Skeletal muscle tissue (tissue), 3 donors: ENCODE measurements at regions not wholly inside any gene's neighbourhood (a gene's known extent, or its start where the extent isn't known, plus 50 kb on each side); places are given as distances from the start of the nearest gene placed in this dataset.
"Not testable (repeated sequence)": the region's sequence is repeated elsewhere in the genome, so short reads cannot be mapped to it uniquely, and the experiment has no call there.

ENCODE experiments used
- H3K27ac ChIP-seq: one replicate; pipeline ENCODE4 v1.7.0; 2013; ENCODE audit warnings: mild to moderate bottlenecking, low read depth, low read length, inconsistent platforms
- H3K27me3 ChIP-seq, 3 donors: one replicate each; pipeline ENCODE4 v1.7.0; 2013; ENCODE audit warnings: low read length in 3 of 3; ENCODE audit not compliant: control insufficient read depth in 3 of 3, insufficient read depth in 3 of 3
- H3K36me3 ChIP-seq, 3 donors: one replicate each; pipeline ENCODE4 v1.7.0; 2013; ENCODE audit warnings: low read length in 3 of 3; ENCODE audit not compliant: control insufficient read depth in 3 of 3, insufficient read depth in 3 of 3
- H3K4me1 ChIP-seq, 3 donors: one replicate each; pipeline ENCODE4 v1.7.0; 2013; ENCODE audit warnings: low read length in 3 of 3, mild to moderate bottlenecking in 3 of 3; ENCODE audit not compliant: control insufficient read depth in 3 of 3, insufficient read depth in 3 of 3
- H3K4me3 ChIP-seq, 3 donors: one replicate each; pipeline ENCODE4 v1.7.0; 2013; ENCODE audit warnings: low read length in 3 of 3
- H3K9ac ChIP-seq, 3 donors: one replicate each; pipeline ENCODE4 v1.7.0; 2013; ENCODE audit warnings: low read length in 3 of 3, mild to moderate bottlenecking in 3 of 3, moderate library complexity in 2 of 3, low read depth in 1 of 3
- H3K9me3 ChIP-seq, 3 donors: one replicate each; pipeline ENCODE4 v1.7.0; 2013; ENCODE audit warnings: low read length in 3 of 3; ENCODE audit not compliant: control insufficient read depth in 3 of 3
- donor health status: Osteomylitis.

DNA sequence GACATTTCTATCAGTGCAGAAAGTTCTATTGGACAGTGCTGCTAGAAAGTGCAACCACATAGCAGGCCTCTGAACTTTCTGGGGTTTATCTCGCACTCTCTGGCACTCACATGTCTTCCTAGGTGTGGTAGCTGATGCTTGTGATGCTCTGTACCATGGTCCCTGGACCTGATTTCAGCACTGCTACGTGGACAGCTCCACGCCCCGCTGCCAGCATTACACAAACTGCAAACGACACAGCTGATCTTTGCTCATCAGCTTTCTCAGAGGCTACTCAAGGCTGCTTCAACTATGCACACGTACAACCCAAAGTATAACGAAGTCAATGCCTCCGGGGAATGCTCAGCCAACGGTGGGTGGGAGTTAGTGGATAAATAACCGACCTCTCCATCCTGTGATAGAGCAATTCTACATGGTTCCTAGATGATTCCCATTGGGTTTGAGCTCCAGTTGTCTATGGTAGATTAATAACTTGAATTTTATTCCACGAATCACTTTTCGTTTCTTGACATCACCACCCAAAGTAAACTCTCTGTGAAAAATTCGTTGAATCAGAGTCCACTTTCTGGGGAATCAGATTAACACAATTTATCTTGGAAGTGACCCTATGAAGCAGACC is 302.5 kb downstream of the ACTR3B start:
- H3K36me3 ChIP-seq = no peaks in the 10 kb centered on the region
- peaks cover 0 to 5% (median 0%) of the 10 kb centered on the region in 3 donors for H3K27me3 ChIP-seq
- H3K9me3 ChIP-seq = no peaks in the 10 kb centered on the region
- no peak overlapping the region for H3K4me3 ChIP-seq
- H3K4me1 ChIP-seq = no peaks in the 10 kb centered on the region
- no peak overlapping the region for H3K9ac ChIP-seq
- H3K27ac ChIP-seq = no peak overlapping the region

DNA sequence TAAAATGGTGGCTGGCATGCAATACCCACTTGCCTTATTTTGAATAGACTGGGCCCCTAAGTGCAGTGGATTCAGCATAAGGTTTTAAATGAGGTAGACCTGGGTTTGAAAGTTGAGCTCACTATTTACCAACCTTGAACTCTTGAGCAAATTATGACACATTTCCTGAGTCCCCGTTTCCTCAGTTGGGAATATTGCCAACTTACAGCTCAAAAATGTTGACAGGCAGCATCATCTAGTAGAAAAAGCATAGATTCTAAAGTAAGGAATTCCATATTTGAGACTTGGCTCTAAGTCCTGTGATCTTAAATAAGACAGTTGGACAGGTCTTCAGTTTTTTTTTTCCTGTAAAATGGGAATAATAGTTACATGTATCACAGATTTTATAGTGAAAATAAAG is 305.5 kb downstream of the ACTR3B start:
- Histone ChIP-seq H3K36me3 (no peaks in the 10 kb centered on the region), H3K4me1 (no peaks in the 10 kb centered on the region), H3K27ac (no peak overlapping the region), H3K27me3 (peaks cover 0 to 2% (median 0%) of the 10 kb centered on the region in 3 donors), H3K9me3 (no peaks in the 10 kb centered on the region), H3K4me3 (no peak overlapping the region), H3K9ac (no peak overlapping the region)

DNA sequence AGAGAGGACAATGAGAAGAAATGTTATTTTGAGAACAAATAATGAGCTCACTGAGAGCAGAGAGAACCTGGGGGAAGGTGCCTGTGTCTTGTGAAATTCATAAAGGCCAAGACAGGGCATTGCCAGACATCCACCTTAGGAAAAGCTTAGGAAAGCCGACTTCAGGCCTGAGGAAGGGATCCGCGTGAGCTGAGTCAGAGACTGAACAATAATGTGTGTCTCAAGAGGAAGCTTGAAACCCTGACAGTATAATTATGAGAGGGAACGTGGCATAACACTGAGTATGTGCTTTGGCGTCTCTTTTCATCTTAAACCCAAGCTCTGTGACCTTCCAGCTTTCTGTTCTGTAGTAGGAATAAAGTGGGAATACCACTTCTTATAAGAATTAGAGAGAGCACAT is 307.2 kb downstream of the ACTR3B start:
- no peaks in the 10 kb centered on the region for H3K4me1 ChIP-seq
- no peak overlapping the region for H3K9ac ChIP-seq
- no peaks in the 10 kb centered on the region for H3K36me3 ChIP-seq
- H3K27me3 ChIP-seq = peaks cover 0 to 2% (median 0%) of the 10 kb centered on the region in 3 donors
- H3K4me3 ChIP-seq = no peak overlapping the region
- no peak overlapping the region for H3K27ac ChIP-seq
- H3K9me3 ChIP-seq = no peaks in the 10 kb centered on the region

DNA sequence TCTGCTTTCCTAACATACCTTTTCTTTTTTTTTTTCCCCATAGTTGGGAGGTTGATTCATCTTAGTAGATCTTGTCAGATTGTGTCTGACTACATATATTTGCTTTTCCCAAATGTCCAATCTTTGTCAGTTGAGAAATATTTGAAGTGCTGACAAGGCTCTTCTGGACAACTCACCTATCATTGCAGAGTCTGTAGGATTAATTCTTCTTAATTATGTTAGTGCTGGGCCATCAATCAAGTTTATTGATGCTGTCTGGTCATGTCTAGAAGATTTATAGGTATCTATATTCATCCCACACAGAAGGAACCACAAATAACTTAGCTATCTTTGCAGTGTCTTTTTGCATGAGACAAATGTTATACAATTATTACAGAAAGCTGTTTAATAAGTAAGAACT is 310.6 kb downstream of the ACTR3B start:
- Histone ChIP-seq H3K4me1 (no peaks in the 10 kb centered on the region), H3K27me3 (peaks cover 0 to 2% (median 0%) of the 10 kb centered on the region in 3 donors), H3K27ac (no peak overlapping the region), H3K9me3 (no peaks in the 10 kb centered on the region), H3K9ac (no peak overlapping the region), H3K36me3 (no peaks in the 10 kb centered on the region), H3K4me3 (no peak overlapping the region)

DNA sequence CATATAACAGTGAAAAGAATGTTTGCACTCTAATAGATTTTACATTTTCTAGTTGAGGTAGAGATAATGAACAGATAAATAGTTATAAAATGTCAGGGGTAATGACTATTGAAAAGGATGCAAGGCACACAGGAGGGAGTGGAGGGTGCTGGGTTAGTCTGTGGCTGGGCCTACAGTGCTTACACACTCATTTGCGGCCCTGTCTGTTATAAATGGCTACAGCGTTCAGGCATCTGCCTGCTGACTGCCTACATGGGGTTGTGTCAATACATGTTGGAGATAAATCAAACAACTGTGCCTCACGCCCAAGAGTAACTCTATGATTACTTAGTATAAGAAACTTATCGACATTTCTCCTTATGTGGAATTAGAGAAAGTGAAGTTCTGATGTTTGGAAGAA is 313.3 kb downstream of the ACTR3B start:
- no peaks in the 10 kb centered on the region for H3K27me3 ChIP-seq
- no peak overlapping the region for H3K9ac ChIP-seq
- H3K9me3 ChIP-seq = no peaks in the 10 kb centered on the region
- no peaks in the 10 kb centered on the region for H3K36me3 ChIP-seq
- H3K4me3 ChIP-seq = no peak overlapping the region
- H3K4me1 ChIP-seq = no peaks in the 10 kb centered on the region
- no peak overlapping the region for H3K27ac ChIP-seq

DNA sequence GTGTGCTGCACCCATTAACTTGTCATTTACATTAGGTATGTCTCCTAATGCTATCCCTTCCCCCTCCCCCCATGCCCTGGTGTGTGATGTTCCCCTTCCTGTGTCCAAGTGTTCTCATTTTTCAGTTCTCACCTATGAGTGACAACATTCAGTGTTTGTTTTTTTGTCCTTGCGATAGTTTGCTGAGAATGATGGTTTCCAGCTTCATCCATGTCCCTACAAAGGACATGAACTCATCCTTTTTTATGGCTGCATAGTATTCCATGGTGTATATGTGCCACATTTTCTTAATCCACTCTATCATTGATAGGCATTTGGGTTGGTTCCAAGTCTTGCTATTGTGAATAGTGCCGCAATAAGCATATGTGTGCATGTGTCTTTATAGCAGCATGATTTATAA is 316.7 kb downstream of the ACTR3B start:
- not testable (repeated sequence) for H3K27ac ChIP-seq, H3K4me1 ChIP-seq, H3K9ac ChIP-seq, H3K27me3 ChIP-seq, H3K36me3 ChIP-seq, H3K9me3 ChIP-seq, H3K4me3 ChIP-seq

DNA sequence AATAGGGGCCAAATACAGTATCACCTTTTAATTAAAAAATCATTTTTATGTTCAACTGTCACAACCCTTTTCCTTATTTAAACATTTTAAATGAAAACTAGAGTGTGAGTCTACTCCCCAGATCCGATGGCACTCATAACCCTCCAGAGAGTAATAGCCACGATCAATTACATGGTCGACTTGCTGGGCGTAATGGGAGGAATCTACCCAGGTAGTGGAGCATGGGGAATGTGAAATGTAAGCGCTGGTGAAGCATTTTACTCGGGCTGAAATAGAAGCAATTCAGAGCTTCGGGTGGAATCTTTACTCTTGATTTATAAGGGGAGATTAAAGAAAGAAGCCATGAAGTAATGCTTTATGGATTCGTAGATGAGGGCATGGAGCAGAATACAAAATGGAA is 321.9 kb downstream of the ACTR3B start:
- Histone ChIP-seq H3K9ac (no peak overlapping the region), H3K27ac (no peak overlapping the region), H3K4me3 (no peak overlapping the region), H3K36me3 (no peaks in the 10 kb centered on the region), H3K9me3 (peaks cover 0 to 3% (median 0%) of the 10 kb centered on the region in 3 donors), H3K27me3 (peaks cover 0 to 4% (median 0%) of the 10 kb centered on the region in 3 donors), H3K4me1 (no peaks in the 10 kb centered on the region)

DNA sequence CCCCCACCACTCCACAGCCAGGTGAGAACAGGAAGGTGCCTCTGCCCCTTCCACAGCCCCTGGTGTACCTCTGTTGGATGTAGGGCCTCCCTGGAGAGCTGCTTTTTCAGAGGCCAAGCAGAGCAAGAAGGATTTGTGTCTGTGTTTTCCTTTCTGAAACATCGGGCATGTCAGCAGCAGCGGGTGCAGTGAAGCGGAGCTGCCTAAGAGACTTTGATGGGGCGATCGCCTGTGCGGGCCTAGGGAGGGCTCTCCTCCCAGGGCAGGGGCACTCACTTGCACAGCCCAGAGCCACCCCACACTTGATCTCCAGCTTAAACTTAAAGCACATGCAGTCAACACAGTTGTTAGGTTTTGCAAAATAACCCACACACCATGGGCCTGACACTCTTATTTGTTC is 324.7 kb downstream of the ACTR3B start:
- Histone ChIP-seq H3K27me3 (peaks cover 0 to 4% (median 0%) of the 10 kb centered on the region in 3 donors), H3K9ac (no peak overlapping the region), H3K4me3 (no peak overlapping the region), H3K9me3 (peaks cover 0 to 3% (median 0%) of the 10 kb centered on the region in 3 donors), H3K4me1 (no peaks in the 10 kb centered on the region), H3K36me3 (no peaks in the 10 kb centered on the region), H3K27ac (no peak overlapping the region)

DNA sequence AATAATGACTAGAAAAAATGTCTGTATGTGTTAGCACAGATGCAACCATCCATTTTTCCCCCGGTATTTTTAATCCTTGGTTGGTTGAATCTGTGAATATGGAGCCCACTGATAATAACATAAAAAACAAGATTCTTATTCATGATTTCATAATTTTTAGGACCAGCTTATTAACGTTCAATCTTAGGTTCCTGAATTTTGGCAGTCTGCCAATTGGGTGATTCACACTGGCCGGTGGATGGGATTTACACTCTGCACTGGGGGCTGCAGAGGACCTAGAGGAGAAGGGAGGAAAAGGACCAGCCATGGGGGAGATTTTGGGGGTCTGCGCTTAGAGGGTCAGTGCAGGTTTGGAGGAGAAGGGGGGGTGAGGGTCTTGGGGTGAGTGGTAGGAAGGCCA is 327.9 kb downstream of the ACTR3B start:
- Histone ChIP-seq H3K27me3 (peaks cover 0 to 4% (median 0%) of the 10 kb centered on the region in 3 donors), H3K27ac (no peak overlapping the region), H3K36me3 (no peaks in the 10 kb centered on the region), H3K4me3 (no peak overlapping the region), H3K9ac (no peak overlapping the region), H3K4me1 (no peaks in the 10 kb centered on the region), H3K9me3 (no peaks in the 10 kb centered on the region)

DNA sequence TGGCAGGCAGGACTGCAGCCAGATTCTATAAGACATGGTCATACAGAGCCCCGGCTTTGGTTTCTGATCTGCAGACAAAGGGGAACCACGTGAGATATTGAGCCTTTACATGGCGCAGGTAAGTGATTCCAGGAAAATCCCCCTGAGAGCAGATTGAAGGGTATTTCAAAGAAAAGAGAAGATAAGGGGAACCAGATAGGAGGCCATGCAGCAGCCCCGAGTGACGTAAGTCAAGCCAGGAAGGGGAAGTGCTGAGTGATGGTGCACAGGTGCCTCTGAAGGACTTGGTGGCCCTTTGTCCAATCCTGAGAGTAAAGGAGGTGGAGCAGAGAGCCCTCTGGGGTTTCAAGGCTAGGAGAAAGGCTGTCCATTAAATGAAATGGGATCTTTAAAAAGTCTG is 329.0 kb downstream of the ACTR3B start:
- no peak overlapping the region for H3K27ac ChIP-seq
- H3K4me3 ChIP-seq = no peak overlapping the region
- H3K36me3 ChIP-seq = no peaks in the 10 kb centered on the region
- H3K4me1 ChIP-seq = no peaks in the 10 kb centered on the region
- peaks cover 0 to under 1% (median 0%) of the 10 kb centered on the region in 3 donors for H3K27me3 ChIP-seq
- H3K9ac ChIP-seq = no peak overlapping the region
- H3K9me3 ChIP-seq = no peaks in the 10 kb centered on the region
